GM18507 (cell line): ENCODE measurements at regions not wholly inside any gene's neighbourhood (a gene's known extent, or its start where the extent isn't known, plus 50 kb on each side); places are given as distances from the start of the nearest gene placed in this dataset.
A peak's percentile ranks its signal among the peaks of the same experiment; 100 is the strongest.

ENCODE experiments used
- DNase-seq: peaks from one replicate; pipeline ENCODE4 v3.0.0; 2011; ENCODE audit warnings: low read depth; ENCODE audit not compliant: insufficient read length; ENCODE audit errors: extremely low spot score
- FAIRE-seq: peaks from 2 replicates; lab custom pipeline; 2011; peaks lifted over from hg19 to GRCh38; lab: Jason Lieb, UNC

DNA sequence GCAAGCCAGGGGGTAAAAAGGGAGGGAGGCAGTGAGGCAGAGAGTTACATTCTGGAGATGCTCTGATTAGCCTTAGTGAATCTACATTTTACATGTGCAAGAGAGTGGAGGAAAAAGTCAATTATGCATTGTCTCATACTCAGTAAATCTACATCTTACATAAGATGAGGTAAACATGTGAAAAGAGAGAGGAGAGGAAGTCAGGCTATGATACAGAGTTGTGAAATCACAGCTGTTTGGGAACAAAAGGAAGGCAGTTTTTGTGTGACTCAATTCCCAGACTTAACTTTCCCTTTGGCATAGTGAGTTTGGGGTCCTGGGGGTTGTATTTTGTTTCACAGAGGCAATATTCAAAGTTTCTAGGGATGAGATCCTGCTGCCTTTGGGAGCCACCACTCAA is 67.8 kb downstream of the GP2 start:
- no peak for DNase-seq

DNA sequence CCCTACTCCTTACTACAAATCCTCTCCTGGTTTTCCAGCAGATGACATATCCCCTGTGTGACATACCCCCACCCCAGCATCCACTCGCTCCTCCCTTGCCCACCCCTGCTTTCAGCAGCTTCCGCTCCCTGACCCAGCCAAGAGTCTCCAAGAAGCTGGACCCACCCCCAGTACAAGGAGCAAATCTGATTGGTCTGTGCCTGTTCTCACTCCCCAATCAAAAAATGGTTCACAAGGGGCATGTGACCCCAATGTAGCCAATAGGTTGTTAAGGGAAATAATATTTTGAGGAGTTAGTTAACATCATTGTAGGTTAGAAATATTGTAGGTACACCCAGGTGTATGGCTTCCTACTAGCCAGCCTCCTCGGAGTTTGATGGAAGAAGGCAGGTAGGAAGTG is 70.1 kb downstream of the GP2 start:
- DNase-seq (no peak), FAIRE-seq (no peak)

More for the DNA sequence above, 67.8 kb downstream of the GP2 start:
- no peak for FAIRE-seq

DNA sequence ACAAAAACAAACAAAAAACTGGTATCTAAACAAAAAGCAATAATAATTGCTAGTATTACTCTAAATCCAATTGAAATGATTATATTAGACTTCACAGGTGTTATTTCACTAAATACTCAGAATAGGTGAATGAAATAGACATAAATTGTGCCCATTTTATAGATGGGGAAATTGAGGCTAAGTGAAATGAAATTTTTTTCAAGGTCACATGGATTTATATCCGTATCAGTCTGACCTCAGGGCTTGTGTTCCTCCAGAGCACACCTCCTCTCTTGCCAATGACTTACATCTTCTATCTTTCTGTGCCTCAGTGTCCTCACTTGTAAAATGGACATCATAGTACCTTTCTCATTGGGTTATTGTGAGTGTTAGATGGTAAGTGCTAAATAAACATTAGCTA is 72.3 kb downstream of the GP2 start:
- FAIRE-seq, result no peak
- DNase-seq, result no peak

DNA sequence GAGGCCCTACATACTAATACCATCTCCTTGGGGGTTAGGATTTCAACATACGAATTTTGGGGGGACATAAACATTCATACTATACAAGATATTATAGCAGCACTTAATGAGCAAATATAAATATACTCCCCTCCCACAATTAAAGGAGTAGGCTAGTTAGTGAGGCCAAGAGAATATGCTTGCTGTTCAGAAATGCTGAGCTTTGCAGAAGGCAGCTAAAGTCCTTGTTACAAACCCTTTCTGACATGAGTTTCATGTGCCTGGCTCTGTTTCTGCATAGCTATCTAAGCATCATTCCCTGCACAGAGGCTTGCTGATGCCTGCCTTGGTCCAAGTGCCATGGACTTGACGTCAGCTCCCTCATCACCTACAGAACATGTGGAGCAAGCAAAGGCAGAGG is 73.5 kb downstream of the GP2 start:
- no peak for DNase-seq
- FAIRE-seq, result no peak

DNA sequence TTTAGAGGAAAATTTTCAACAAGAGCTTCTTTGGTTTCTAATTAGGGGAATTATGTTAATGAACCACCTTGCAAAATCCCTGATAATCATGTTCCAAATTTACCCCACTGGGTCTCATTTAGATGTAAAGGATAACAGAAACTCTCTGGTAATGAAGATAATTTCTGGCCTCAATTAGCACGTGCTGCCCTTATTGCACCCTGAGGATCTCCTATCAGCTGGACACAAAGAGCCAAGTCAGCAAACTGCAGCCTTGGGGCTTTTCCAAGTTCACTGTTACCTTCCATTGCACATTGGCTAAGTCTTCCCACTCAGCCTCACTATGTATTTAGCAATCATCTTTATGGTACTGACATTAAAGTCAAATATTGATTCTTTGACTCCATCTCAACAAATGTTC is 78.1 kb downstream of the GP2 start:
- DNase-seq (no peak), FAIRE-seq (no peak)

DNA sequence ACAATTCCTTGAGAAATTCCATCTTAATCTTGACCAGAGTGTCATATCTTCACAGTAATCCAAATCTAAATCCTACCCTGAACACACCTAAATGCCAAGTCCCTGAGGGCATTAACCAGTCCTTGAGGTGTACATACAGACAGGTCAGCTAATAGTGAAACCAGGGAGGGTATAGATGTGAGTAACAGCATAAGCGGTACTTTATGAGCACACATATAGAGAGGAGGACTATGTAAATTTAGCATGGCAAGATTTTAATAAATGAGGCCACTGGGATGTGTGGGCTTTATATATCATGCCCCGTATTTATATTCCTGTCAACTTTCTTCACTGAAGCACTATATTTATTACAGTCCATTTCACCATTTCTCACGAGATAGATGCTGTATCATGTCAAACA is 80.2 kb downstream of the GP2 start:
- no peak for DNase-seq
- FAIRE-seq, result no peak

DNA sequence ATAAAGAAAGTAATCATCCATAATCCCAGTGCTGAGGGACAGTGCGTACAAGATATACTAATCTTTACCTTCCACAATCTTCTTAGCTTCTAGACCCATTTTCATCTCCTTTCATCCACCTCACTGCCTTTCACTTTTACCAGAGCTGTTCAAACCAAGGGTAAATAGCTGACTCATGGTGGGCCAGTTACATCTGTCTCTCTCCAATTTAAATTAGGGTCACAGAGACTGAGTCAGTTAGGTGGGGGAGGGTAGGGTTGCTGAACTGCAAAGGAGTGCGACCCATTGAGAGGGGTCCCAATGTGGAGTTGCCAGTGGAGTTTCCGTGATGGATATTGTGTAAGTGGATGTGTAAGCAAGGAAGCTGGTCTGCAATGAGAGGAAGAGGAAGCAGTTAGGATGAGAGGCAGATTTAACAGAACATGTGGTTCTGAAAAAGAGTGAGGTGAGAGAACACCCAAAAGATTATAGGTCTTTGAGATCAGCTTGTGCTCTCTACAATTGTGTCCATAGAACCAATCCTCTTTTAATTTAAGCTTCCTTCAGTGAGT is 83.5 kb downstream of the GP2 start:
- DNase-seq (no peak), FAIRE-seq (no peak)

DNA sequence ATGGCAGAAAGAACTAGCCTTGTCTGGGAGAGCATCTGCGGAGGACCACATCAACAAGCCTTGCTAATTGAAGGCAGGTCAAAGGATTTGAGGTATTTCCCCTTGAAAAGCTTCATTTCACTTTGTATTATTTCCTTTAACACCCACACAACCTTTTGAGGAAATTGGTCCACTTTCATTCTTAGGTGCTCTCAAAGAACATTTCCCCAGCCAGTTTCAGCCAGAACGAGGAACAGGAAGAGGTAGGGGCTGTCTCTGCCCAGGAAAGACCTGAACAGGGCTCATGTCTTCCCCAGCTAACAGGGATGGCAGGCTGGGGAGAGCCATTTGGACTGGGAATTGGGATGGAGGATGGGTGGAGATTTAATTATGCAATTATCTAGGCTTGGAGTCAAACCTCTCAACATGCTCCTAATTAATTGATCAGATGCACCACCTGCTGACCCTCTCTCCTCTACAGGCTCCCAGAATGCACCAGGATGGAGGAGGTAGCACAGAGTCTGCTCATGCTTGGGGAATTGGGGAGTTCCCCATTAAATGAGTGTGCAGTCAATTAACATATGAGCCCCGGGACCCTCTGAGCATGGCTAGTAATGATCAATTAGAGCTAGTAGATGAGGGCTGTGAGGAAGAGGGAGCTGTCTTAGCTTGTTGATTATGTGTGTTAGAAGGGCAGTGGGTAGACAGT is 84.6 kb downstream of the GP2 start:
- DNase-seq (peak; percentile 12), FAIRE-seq (peak; percentile 73)

DNA sequence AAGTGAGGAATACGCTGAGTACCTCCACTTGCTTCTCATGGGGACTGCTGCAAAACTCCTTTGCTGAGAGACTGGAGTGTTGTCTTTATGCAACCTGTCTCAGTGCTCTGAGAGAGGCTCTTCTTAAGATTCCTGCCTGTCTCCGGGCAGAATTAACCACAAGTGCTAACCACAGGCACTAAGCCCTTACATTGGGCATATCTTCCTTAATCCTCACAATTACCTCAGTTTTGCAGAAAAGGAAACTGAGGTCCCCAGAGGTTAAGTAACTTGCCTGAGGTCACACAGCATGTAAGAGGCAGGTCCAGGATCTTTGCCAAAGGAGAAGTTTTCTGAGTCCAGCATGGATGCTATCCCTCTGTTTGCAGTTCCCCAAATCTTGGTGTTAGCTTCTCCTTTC is 86.0 kb downstream of the GP2 start:
- FAIRE-seq, result no peak
- no peak for DNase-seq

DNA sequence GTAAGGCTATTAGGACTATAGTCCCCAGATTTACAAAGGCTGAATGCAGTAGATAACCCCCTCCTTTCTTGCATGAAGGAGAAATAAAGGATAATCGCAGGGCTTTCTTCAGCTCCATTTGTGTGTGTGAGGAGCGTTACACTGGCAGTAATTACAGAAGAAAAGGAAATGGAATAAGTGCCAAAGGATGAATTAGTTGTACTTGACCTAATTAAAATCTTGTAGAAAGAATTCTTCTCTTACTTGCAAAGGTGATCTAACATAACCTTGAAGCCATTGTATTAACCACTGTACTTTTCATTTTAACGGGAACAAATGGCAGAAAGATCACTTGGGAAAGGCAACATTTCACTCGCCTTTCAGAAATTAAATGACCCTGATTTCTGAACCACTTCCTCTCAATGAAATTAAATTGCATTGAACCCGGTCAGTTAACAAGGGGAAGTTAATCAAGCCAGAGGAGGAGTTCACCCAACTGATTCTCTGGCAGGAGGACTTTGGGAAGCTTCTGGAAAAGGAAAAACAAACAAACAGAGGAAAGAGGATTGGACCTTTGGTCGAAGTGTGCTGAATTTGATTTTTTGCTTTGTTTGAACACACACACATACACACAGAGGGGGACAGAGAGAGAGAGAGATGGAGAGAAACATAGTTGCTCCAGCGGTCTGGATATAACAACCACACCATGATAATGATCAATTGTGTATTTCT is 90.6 kb downstream of the GP2 start:
- FAIRE-seq (no peak), DNase-seq (no peak)

DNA sequence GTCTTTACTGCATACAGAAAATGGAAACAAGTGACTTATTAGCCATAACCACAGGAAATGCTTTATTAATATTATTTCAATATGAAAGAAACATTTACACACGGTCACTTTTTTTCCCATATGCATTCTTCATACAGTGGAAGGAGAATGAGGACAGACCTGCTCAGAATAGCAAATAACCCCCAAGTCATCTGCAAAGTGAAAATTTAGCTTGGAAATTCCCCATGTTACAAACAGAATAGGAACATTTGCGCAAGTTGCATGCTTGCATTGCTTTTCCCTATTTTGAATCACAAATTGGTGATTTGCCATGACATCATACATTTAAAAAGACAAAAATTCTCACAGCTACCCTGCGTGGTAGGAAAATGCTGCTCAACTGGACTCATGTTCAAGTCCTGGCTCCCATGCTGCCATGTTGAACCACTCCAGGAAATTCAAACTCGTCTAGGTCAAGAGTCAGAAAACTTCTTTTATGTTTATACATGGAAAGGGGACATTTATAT is 102.0 kb downstream of the GP2 start:
- FAIRE-seq (peak; percentile 51), DNase-seq (no peak)

DNA sequence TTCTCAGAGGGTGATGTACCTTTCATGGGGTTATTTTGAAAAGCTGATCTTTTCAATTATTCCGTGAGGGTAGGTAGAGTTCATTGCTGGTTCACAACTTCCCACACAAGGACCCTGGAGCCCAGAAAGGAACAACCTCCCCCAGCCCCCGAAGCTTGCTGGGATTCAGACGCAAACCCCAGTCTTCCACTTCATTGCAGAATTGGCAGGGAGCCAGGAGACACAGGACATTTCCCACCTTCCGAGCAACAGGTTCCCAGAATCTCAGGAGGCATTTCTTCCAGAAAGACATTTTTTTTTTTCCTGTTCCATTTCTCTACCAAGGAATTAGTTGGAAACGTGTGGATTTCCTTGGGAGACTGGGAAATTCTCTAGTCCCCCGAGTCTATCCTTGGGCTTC is 106.1 kb downstream of the GP2 start:
- no peak for DNase-seq
- no peak for FAIRE-seq

DNA sequence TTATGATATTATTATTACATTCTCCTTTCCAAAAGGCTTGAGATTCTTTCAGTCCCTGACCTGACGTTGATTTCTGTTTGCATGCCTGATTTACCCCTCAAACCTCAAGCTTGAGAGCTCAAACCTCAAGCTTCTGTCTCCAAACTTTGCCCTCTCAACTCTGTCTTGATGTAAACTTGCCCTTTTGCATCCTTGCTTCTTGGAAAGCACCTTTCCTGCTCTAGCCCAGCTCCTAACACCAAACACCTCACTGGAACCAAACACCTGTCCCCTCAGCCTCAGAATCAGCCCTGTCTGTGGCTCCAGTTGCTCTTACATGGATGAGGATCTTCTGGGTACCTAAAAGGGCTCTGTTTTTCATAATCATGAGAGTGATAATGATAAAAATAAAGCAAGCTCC is 109.2 kb downstream of the GP2 start:
- DNase-seq, result no peak
- FAIRE-seq, result no peak

DNA sequence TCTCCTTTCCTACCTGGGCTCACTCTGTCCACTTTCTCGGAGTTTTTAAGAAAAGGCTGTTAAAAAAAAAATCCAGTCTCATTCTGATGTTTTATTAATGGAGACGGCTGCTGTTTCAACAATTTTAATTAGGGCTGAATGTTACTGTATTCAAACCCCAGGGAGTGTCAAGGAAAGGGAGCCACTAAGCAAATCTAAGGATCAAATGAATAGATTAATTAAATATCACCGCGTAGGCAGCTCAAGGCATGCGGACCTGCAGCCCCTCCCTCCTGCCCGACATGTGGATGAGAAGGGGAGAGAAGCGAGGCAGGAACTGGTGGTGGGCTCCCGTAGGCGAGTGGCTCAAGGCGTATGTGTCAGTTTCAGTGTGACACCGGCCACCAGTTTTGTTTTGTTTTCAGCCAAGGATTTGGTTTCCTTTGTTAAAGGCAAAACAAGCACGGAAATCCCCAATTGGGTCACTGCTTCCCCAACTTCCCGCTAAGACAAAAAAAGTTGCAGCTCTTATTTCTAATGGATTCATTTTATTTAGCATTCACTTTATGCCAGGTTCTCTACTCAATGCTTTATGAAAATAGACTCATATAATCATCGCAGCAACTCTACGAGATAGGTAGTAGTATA is 110.6 kb downstream of the GP2 start:
- DNase-seq (peak; percentile 7), FAIRE-seq (peak; percentile 62)

DNA sequence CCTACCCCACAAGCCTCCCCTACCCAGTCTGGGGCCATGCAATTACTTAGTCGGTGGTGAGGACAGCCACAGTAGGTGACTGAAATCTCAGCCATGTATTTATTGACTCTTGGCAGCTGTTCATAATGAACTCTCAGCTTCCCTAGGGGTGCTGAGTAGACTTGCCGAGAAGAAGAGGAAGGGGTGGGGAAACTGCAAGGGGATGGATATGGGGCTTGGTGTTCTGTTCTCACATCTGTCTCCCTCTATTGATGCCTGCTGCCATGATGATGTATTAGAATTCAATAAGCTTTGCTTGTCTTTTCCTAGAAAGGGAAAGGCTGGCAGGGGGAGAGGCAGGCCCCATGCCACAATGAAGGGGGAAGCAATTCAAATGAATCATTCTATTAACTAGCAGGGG is 112.9 kb downstream of the GP2 start:
- FAIRE-seq (no peak), DNase-seq (no peak)

DNA sequence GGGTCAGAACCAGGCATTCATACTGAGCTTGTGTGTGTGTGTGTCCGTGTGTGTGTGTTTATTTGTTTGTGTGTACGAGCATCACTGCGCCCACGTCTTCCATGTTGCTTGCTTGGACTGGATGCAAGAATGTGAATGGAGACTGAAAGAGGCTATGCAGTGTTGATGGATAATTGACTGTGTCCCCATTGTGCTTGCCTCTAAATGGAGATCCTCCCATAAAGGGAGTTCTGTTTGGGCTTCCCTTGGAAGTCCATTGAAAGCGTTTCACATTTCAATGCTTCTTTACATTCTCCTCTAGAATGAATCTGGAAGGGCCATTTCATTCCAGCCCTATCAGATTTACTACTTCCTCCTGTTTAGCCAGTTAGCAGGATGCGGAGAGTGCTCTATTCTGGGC is 124.0 kb downstream of the GP2 start:
- FAIRE-seq (no peak), DNase-seq (no peak)

DNA sequence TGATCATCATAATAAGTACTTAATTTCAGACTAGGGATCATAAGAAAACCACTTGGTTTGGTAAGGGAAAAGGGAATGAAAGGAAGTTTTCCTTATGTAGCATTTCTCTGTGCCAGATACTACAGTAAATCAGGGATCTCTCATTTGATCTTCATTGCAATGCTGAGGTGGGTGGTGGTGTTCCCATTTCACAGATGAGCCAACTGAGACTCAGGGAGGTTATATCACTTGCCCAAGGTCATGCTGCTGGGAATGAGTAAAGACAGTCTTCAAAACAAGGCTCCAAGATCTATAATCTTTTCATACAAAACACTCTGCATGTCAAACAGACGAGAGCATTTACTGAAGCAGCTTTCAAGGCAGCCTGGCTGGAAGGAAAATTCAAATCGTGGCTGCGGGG is 124.6 kb downstream of the GP2 start:
- FAIRE-seq (no peak), DNase-seq (no peak)

DNA sequence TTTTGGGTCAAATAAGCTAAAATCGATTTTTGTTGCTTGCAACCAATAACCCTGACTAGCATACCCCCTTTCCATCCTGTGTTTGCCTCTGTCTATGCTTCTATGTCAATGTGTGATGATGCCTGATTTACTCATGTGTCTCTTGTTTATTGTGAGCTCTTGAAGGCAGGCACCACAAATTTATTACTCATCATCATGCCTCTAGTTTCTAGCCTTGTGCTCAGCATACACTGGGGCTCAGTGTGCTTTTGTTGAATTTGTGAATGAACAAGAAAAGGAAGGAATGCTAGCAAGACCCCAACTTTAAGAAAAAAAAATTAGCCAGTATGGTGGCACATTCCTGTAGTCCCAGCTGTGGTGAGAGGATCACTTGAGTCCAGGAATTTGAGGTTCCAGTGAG is 119.1 kb upstream of the GPR139 start:
- no peak for DNase-seq
- FAIRE-seq, result no peak

DNA sequence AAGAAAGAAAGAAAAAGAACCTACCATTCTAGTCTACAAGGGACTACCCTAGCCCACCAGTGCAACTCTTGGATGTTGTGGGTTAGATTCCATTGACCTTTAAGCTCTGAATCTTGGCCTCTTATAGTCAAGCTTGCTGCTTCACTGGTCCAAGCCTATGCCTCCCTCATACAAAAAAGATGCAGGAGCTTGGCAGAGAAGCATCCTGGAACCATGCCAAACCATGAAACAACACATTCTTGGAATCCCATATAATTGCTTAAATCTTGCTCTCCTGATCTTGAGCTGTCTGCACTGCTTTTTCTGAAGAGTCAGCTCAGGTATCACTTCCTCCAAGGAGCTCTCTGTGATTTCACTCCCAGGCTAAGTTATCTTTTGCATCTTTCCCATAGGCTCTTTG is 117.9 kb upstream of the GPR139 start:
- FAIRE-seq (no peak), DNase-seq (no peak)

DNA sequence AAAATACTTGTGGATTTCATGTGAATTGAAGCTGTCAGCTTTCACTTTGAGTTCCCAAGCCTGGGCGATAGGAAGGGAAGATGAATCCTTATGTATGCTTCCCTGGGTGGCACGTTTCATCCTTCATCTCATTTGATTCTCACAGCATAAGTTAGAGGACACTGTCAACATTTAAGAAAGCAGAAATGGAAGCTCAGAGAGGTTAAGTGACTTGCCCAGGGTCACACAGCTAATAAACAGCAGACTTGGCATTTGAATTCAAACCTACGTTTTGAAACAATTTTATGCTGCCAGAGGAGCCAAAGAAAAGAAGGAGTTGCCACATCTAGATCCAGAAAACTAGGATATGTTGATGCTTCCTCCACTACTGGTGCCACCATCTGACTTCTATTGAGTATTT is 108.3 kb upstream of the GPR139 start:
- FAIRE-seq, result no peak
- no peak for DNase-seq

DNA sequence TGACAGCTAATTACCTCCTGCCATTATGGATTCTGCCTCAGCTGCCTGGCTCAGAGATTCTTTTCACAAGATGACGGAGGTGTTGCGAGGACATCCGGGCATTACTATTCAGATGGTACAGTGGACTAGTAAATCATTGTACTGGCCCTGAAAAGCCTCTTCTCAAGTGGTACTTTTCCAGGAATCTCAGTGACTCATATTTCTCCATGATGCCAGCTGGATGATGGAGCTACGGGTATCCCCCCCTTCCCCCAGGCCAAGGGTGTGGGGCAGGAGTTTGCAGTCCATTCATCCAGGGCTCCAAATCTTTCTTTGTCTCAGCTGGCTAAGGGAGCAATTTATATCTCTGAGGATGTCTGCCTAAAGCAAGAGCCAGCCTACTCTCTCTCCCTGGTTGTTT is 107.7 kb upstream of the GPR139 start:
- no peak for FAIRE-seq

More for the DNA sequence above, 107.7 kb upstream of the GPR139 start:
- no peak for DNase-seq
